K562 (cell line): ENCODE measurements at regions not wholly inside any gene's neighbourhood (a gene's known extent, or its start where the extent isn't known, plus 50 kb on each side); places are given as distances from the start of the nearest gene placed in this dataset.

Source experiments
- ATAC-seq: fragments of 200-7000 bp; cut with Tn5 transposase; 3 replicates; pipeline ENCODE4 v1.9.1; 2020; ENCODE audit warnings: moderate library complexity
- BruUV-seq: library from RNA; stranded (reverse); fragments of 400-500 nt; replicated peaks from 2 replicates; lab custom pipeline; 2021; lab: Mats Ljungman, UMichigan
- CTCF ChIA-PET: fragments of 300-600 bp; formaldehyde crosslinking; extraction: SDS; loops from one replicate; lab custom pipeline; 2021; ENCODE audit warnings: low intra/inter-chr PET ratio; lab: Yijun Ruan, JAX
- POLR2A ChIA-PET: fragments of 300-600, 350-650 bp; sonication (Branson Sonifier 250); formaldehyde crosslinking; extraction: SDS; loops from one replicate; lab custom pipeline; 2021; ENCODE audit warnings: antibody characterized with exemption, inconsistent platforms; lab: Yijun Ruan, JAX
- DNase-seq, 4 experiments: peaks; one replicate each; pipeline versions ENCODE4 v3.0.0 to v3.0.0-alpha.2; 2011 to 2018; ENCODE audit warnings: low spot score in 3 of 4, mixed read lengths in 3 of 4; ENCODE audit errors: extremely low read depth in 1 of 4
- FAIRE-seq: peaks from 2 replicates; lab custom pipeline; 2011; peaks lifted over from hg19 to GRCh38; lab: Jason Lieb, UNC
- H2AFZ ChIP-seq: 2 replicates; pipeline ENCODE4 v1.6.0; 2011; ENCODE audit warnings: low read depth, low read length, control low read depth, inconsistent platforms
- H3K27ac ChIP-seq: fragments of 200-600 bp; 3 replicates; pipeline ENCODE4 v1.8.0; 2011; ENCODE audit warnings: low read depth, mild to moderate bottlenecking, control low read depth, inconsistent platforms, low read length, moderate library complexity, mixed read lengths; ENCODE audit errors: extremely low read depth
- H3K27me3 ChIP-seq, 2 experiments: fragments of 300-600 bp in 1 of 2; 2 replicates in 1 of 2; 3 replicates in 1 of 2; pipeline versions ENCODE4 v1.6.0 to v1.8.0; 2011; ENCODE audit warnings: inconsistent platforms in 2 of 2, low read length in 2 of 2, mild to moderate bottlenecking in 1 of 2, mixed read lengths in 1 of 2, moderate library complexity in 1 of 2; ENCODE audit not compliant: control insufficient read depth in 2 of 2, insufficient read depth in 2 of 2
- H3K36me3 ChIP-seq: fragments of 300-600 bp; 3 replicates; pipeline ENCODE4 v1.8.0; 2011; ENCODE audit warnings: mild to moderate bottlenecking, low read length, inconsistent platforms; ENCODE audit not compliant: control insufficient read depth, insufficient read depth
- H3K4me1 ChIP-seq, 2 experiments: fragments of 200-600 bp in 1 of 2; replicated peaks in 1 of 2; 2 replicates in 1 of 2; 3 replicates in 1 of 2; pipeline versions ENCODE4 v1.5.1 to v1.8.0; 2011; ENCODE audit warnings: inconsistent platforms in 2 of 2, low read length in 2 of 2, mild to moderate bottlenecking in 1 of 2, mixed read lengths in 1 of 2, moderate library complexity in 1 of 2; ENCODE audit not compliant: control insufficient read depth in 2 of 2, insufficient read depth in 2 of 2
- H3K4me2 ChIP-seq: 2 replicates; pipeline ENCODE4 v1.6.1; 2011; ENCODE audit warnings: low read length, control low read depth, inconsistent platforms, mixed read lengths; ENCODE audit not compliant: insufficient read depth
- H3K4me3 ChIP-seq: fragments of 200-600 bp; sonication (generic), shearing (Covaris generic); 2 replicates; pipeline ENCODE4 v1.5.1; 2016; ENCODE audit warnings: control low read depth, inconsistent platforms
- H3K79me2 ChIP-seq: fragments of 200-600 bp; 3 replicates; pipeline ENCODE4 v1.8.0; 2011; ENCODE audit warnings: low read length, inconsistent platforms; ENCODE audit not compliant: control insufficient read depth, insufficient read depth
- H3K9ac ChIP-seq, 2 experiments: 2 replicates each; pipeline versions ENCODE4 v1.6.0 to v1.6.1; 2011; ENCODE audit warnings: low read depth in 2 of 2, low read length in 2 of 2, control low read depth in 1 of 2, inconsistent platforms in 1 of 2, mild to moderate bottlenecking in 1 of 2, mixed read lengths in 1 of 2; ENCODE audit not compliant: insufficient read depth in 1 of 2
- H3K9me1 ChIP-seq: one replicate; pipeline ENCODE4 v1.6.0; 2011; ENCODE audit warnings: inconsistent platforms, mild to moderate bottlenecking, low read length, moderate library complexity; ENCODE audit not compliant: control insufficient read depth, insufficient read depth
- H3K9me3 ChIP-seq: replicated peaks from 2 replicates; pipeline ENCODE4 v1.5.1; 2011; ENCODE audit warnings: low read depth, low read length, inconsistent platforms; ENCODE audit not compliant: control insufficient read depth, insufficient read depth
- H4K20me1 ChIP-seq: replicated peaks from 2 replicates; pipeline ENCODE4 v1.6.1; 2011; ENCODE audit warnings: low read length, inconsistent platforms, mixed read lengths; ENCODE audit not compliant: control insufficient read depth, insufficient read depth
- BDP1 ChIP-seq: IDR thresholded peaks from 3 replicates; pipeline ENCODE4 v1.6.1; 2011; ENCODE audit not compliant: insufficient read length, insufficient read depth
- COPS2 ChIP-seq: fragments of 450-650 bp; conservative IDR thresholded peaks from 2 replicates; pipeline ENCODE4 v1.6.1; 2016; ENCODE audit warnings: mild to moderate bottlenecking, moderate library complexity
- GTF2F1 ChIP-seq: IDR thresholded peaks from 2 replicates; pipeline ENCODE4 v1.6.1; 2011; ENCODE audit warnings: low read depth, low read length, improper control_type of control experiment
- HMBOX1 ChIP-seq: sonication (generic); IDR thresholded peaks from 2 replicates; pipeline ENCODE4 v1.6.1; 2016
- KDM4B ChIP-seq, 2 experiments: fragments of 450-650 bp in 1 of 2; sonication (generic) in 1 of 2; IDR thresholded peaks; 2 replicates each; pipeline ENCODE4 v1.6.1; 2016 to 2017; ENCODE audit warnings: borderline replicate concordance in 2 of 2, antibody characterized with exemption in 1 of 2, low read depth in 1 of 2, mild to moderate bottlenecking in 1 of 2
- MEIS2 ChIP-seq: fragments of 450-650 bp; IDR thresholded peaks from 2 replicates; pipeline ENCODE4 v1.6.1; 2014; ENCODE audit warnings: mild to moderate bottlenecking; ENCODE audit not compliant: partially characterized antibody
- PHB2 ChIP-seq: fragments of 450-650 bp; IDR thresholded peaks from 2 replicates; pipeline ENCODE4 v1.6.1; 2017; ENCODE audit warnings: low read depth
- RBM17 ChIP-seq: fragments of 200-400 bp; formaldehyde crosslinking; IDR thresholded peaks from 2 replicates; pipeline ENCODE4 v1.6.1; 2017; ENCODE audit warnings: low read depth, mild to moderate bottlenecking, low read length, borderline replicate concordance
- TRIM25 ChIP-seq: fragments of 450-650 bp; IDR thresholded peaks from 2 replicates; pipeline ENCODE4 v1.7.0; 2016; ENCODE audit warnings: borderline replicate concordance
- U2AF1 ChIP-seq: fragments of 200-400 bp; formaldehyde crosslinking; optimal IDR thresholded peaks from 2 replicates; pipeline ENCODE3; 2017; ENCODE audit warnings: mild to moderate bottlenecking, low read depth, low read length, moderate library complexity
- YY1 ChIP-seq, 3 experiments: IDR thresholded peaks; 2 replicates each; pipeline ENCODE4 v1.6.1; 2011; ENCODE audit warnings: low read length in 2 of 3, mild to moderate bottlenecking in 2 of 3, moderate library complexity in 2 of 3, borderline replicate concordance in 1 of 3, control low read depth in 1 of 3, low read depth in 1 of 3; ENCODE audit not compliant: insufficient read depth in 3 of 3, insufficient replicate concordance in 2 of 3, control insufficient read depth in 1 of 3, insufficient read length in 1 of 3; ENCODE audit errors: extremely low read depth in 1 of 3
- WGBS: fragments of 100-300 bp; shearing (Covaris generic); methylation state at CpG from one replicate; pipeline ENCODE4 v1.1.6; 2016; ENCODE audit warnings: low coverage, mixed read lengths; ENCODE audit not compliant: insufficient coverage; ENCODE audit errors: missing lambda C conversion rate; 5-methylcytosine and 5-hydroxymethylcytosine counted together
- in situ Hi-C: fragments of 300-500 bp; cut with MboI; formaldehyde crosslinking; loops from 4 replicates; pipeline ENCODE4 v1.15.0; 2018; ENCODE audit warnings: inconsistent platforms, mixed read lengths
- intact Hi-C: fragments of 100-400 bp; cut with micrococcal nuclease; formaldehyde crosslinking; loops from 2 replicates; pipeline ENCODE4 v1.14.2; 2022
- TF ChIP-seq, protein P1 (sequence below): fragments of 450-650 bp; IDR thresholded peaks from 2 replicates; pipeline ENCODE4 v1.6.1; 2016; ENCODE audit warnings: low read depth

DNA sequence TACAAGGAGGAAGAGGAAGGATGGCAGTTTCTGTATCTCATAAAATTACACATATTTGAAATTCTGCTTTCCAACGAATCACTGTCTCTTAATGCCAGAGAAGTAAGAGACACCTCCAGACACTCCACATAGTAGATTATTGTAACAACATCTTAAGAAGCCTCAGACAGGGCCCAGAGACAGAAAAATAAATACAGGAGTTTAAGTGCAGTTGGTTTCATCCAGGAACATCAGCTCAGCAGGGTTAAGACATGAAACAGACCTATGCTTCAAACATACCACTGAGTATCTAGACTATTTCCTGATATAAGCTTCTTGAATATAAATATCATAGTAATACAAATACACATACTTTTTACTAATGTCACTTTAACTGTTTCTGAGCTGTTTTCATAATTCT lies 290.3 kb downstream of the ADAMTS20 start:
- H3K27me3 ChIP-seq: no peaks in the 10 kb centered on the region
- no peaks in the 10 kb centered on the region for H3K36me3 ChIP-seq
- no peak overlapping the region for H3K4me2 ChIP-seq
- no peak for ATAC-seq
- WGBS: 0% methylated on average over 1 of the region's 1 CpG
- H3K4me3 ChIP-seq: no peak overlapping the region
- H3K79me2 ChIP-seq: no peaks in the 10 kb centered on the region
- no peaks in the 10 kb centered on the region for H3K4me1 ChIP-seq
- no peak overlapping the region for H3K27ac ChIP-seq
- ChIA-PET CTCF (no interaction called here), POLR2A (no interaction called here)
- no peaks in the 10 kb centered on the region for H3K9me1 ChIP-seq
- in situ Hi-C loops (no loop called here), intact Hi-C loops (no loop called here)
- FAIRE-seq: no peak
- no peaks in the 10 kb centered on the region for H4K20me1 ChIP-seq
- no peak for DNase-seq
- BruUV-seq: no TSS peak
- H2AFZ ChIP-seq: no peak overlapping the region
- H3K9me3 ChIP-seq: no peaks in the 10 kb centered on the region
- no peak overlapping the region for H3K9ac ChIP-seq
- no peak for TF ChIP-seq TRIM25
- TF ChIP-seq GTF2F1: no peak
- no peak for TF ChIP-seq HMBOX1
- no peak for TF ChIP-seq PHB2
- no peak for TF ChIP-seq YY1 (IDR thresholded peaks at IDR 0.05; ENCODE audit: borderline replicate concordance in 1 of 3, control insufficient read depth in 1 of 3, extremely low read depth in 1 of 3, insufficient read depth in 3 of 3, insufficient read length in 1 of 3, insufficient replicate concordance in 2 of 3, low read depth in 1 of 3, low read length in 2 of 3)
- no peak for TF ChIP-seq KDM4B (IDR thresholded peaks at IDR 0.05; ENCODE audit: borderline replicate concordance in 2 of 2, low read depth in 1 of 2)
- TF ChIP-seq COPS2: no peak
- TF ChIP-seq RBM17: no peak
- TF ChIP-seq BDP1: no peak
- TF ChIP-seq MEIS2: no peak
- no peak for TF ChIP-seq U2AF1
- TF ChIP-seq, protein P1, sequence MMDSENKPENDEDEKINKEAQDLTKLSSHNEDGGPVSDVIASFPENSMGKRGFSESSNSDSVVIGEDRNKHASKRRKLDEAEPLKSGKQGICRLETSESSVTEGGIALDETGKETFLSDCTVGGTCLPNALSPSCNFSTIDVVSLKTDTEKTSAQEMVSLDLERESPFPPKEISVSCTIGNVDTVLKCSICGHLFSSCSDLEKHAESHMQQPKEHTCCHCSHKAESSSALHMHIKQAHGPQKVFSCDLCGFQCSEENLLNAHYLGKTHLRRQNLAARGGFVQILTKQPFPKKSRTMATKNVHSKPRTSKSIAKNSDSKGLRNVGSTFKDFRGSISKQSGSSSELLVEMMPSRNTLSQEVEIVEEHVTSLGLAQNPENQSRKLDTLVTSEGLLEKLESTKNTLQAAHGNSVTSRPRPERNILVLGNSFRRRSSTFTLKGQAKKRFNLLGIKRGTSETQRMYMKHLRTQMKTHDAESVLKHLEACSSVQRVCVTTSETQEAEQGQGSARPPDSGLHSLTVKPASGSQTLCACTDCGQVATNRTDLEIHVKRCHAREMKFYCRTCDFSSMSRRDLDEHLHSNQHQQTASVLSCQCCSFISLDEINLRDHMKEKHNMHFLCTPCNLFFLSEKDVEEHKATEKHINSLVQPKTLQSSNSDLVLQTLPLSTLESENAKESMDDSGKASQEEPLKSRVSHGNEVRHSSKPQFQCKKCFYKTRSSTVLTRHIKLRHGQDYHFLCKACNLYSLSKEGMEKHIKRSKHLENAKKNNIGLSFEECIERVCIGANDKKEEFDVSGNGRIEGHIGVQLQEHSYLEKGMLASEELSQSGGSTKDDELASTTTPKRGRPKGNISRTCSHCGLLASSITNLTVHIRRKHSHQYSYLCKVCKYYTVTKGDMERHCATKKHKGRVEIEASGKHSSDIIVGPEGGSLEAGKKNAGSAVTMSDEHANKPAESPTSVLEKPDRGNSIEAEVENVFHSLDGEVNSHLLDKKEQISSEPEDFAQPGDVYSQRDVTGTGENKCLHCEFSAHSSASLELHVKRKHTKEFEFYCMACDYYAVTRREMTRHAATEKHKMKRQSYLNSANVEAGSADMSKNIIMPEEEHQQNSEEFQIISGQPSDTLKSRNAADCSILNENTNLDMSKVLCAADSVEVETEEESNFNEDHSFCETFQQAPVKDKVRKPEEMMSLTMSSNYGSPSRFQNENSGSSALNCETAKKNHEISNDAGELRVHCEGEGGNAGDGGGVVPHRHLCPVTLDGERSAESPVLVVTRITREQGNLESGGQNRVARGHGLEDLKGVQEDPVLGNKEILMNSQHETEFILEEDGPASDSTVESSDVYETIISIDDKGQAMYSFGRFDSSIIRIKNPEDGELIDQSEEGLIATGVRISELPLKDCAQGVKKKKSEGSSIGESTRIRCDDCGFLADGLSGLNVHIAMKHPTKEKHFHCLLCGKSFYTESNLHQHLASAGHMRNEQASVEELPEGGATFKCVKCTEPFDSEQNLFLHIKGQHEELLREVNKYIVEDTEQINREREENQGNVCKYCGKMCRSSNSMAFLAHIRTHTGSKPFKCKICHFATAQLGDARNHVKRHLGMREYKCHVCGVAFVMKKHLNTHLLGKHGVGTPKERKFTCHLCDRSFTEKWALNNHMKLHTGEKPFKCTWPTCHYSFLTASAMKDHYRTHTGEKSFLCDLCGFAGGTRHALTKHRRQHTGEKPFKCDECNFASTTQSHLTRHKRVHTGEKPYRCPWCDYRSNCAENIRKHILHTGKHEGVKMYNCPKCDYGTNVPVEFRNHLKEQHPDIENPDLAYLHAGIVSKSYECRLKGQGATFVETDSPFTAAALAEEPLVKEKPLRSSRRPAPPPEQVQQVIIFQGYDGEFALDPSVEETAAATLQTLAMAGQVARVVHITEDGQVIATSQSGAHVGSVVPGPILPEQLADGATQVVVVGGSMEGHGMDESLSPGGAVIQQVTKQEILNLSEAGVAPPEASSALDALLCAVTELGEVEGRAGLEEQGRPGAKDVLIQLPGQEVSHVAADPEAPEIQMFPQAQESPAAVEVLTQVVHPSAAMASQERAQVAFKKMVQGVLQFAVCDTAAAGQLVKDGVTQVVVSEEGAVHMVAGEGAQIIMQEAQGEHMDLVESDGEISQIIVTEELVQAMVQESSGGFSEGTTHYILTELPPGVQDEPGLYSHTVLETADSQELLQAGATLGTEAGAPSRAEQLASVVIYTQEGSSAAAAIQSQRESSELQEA: no peak
